GM18868 (cell line): ENCODE measurements at regions not wholly inside any gene's neighbourhood (a gene's known extent, or its start where the extent isn't known, plus 50 kb on each side); places are given as distances from the start of the nearest gene placed in this dataset.

Experiments used
- ATAC-seq: cut with Tn5 transposase; IDR thresholded peaks from one replicate; pipeline ENCODE4 v1.9.1; 2021; ENCODE audit warnings: mild to moderate bottlenecking, moderate library complexity; ENCODE audit not compliant: unreplicated experiment

DNA sequence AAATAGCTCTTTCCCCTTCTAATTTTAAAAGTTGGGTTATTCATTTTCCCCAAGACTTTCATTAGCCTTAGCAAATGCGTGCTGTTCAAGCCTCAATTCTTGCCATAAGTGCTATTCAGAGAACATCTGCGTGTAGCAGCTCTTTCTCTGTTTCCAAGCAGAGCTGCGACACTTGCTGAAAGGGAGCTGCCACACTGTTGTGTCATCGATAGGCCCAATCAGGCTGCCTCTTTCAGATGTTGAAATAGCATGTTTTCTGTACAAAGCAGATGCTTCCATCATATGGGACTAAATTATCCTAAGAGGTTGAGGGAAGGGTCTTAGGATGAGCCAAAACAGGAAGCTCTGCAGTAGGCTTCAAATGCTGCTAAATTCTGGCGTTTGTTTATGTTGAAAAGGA, 220.9 kb upstream of the CDC14C start:
- no peak for ATAC-seq

DNA sequence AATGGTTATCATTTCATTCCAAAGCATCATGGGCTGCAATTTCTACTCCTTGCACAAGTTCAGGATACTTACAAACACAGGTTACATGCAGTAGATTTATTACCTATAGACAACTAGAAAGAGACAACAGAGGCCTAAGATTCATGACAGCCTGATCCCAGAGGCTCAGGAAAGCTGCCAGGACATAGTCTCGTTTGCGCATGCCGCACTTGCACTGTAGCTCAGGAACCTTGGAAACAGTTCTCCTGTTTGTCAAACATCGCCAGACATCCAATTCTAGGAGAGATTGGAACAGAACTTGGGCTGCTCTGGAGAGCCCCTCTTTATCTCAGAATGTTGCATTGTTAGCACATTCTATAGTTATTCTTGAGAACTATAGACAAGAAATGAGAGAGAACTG, 216.2 kb upstream of the CDC14C start:
- ATAC-seq = no peak

GRCh38 chr7:48708635-48709034, 215.7 kb upstream of the CDC14C start:
- ATAC-seq = no peak

GRCh38 chr7:48710995-48711394, 213.4 kb upstream of the CDC14C start:
- ATAC-seq = no peak

DNA sequence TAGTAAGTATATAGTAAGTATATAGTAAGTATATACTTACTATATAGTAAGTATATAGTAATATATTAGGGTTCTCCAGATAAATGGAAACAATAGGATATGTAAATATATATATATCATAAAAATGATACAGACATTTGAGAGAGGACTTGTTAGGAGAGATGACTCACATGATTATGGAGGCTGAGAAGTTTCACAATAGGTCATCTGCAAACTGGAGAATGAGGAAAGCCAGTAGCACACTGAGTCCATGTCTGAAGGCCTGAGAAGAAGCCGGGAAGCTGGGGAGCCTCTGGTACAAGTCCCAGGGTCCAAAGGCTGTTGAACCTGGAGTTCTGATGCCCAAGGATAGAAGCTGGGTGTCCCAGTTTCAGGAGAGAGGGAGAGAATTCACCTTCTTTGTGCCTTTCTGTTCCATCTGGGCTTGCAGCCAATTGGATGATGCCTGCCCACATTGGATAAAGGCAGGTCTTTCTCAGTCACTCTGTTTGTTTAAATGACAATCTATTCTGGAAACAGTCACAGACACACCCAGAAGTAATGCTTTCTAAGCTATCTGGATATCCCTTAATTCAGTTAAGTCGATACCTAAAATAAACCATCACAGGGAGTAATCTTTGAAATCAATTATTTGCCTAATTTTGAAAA, 205.5 kb upstream of the CDC14C start:
- no peak for ATAC-seq

DNA sequence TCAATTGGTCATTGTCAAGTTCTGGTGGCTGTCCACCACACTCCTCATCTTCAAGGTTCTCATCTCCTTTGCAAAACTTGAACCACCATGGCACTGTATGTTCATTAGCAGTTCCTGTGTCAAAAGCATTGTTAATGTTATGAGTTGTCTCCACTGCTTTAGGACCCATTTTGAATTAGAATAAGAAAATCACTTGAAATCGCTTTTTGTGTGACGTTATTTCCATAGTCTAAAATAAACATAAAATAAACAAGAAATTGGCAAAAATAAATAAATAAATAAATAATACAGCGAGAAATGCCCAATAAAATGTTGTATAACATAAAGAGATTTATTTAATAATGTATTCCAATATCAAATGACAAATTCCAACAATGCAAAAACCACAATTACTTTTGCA, 195.5 kb upstream of the CDC14C start:
- ATAC-seq = no peak

GRCh38 chr7:48734695-48735406, 189.5 kb upstream of the CDC14C start:
- ATAC-seq = no peak

GRCh38 chr7:48741545-48741944, 182.8 kb upstream of the CDC14C start:
- ATAC-seq = no peak

GRCh38 chr7:48742079-48742798, 182.1 kb upstream of the CDC14C start:
- no peak for ATAC-seq

DNA sequence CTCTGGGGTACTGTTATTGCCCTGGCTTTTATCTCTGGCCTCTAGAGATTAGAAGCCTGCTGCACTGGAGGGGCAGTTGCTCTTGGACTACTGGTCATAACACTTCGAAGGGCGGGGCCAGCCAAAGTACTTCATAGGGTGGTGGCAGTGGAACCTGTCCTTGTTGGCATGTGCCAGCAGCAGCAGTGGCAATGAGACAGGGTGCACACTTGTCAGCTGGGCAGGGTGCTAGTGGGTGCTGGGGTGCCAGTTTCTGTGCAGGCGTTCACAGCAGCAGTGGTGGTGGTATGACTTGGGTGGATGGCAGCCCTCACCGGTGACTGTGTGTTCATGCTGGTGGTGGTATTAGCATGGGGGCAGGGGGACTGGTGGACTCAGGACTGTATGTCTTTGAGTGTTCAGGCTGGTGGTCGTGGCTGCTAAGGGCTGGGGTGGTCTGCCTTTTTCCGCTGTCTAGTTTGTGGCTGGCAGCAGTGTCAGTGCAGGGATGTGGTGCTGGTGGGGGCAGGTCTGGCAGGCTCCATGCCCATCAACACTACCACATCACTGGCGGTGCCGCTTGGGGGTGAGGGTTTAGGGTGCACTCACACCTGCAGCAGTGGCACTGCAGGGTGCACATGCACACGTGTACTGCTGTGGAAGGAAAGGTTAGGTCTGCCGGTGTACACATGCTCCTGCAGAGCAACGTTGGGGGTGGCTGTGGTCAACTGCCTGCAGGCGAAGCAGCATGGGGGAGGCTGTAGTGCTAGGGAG, 176.1 kb upstream of the CDC14C start:
- no peak for ATAC-seq

DNA sequence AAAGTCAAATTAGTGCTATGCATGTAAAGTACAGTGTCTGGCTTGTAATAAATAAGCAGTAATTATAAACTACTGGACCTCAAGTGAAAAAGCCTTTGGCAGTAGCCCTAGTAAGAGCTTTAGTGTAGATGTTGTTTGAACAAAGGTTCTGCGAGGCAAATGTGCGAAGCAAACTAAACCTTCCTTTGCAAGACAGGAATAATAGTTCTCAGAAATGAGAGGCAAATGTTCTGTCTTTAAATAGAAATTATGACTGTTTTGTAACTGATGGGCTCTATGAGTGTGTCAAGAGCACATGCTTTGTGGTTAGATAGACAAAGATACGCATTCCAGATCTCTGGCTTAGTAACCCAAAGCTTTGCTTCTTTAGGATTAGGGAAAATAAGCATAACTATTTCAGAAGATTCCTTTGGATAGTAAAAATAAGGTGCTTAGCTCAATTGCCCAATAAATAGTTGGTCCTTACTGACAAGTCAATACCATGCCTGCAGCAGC, 169.2 kb upstream of the CDC14C start:
- ATAC-seq = no peak

DNA sequence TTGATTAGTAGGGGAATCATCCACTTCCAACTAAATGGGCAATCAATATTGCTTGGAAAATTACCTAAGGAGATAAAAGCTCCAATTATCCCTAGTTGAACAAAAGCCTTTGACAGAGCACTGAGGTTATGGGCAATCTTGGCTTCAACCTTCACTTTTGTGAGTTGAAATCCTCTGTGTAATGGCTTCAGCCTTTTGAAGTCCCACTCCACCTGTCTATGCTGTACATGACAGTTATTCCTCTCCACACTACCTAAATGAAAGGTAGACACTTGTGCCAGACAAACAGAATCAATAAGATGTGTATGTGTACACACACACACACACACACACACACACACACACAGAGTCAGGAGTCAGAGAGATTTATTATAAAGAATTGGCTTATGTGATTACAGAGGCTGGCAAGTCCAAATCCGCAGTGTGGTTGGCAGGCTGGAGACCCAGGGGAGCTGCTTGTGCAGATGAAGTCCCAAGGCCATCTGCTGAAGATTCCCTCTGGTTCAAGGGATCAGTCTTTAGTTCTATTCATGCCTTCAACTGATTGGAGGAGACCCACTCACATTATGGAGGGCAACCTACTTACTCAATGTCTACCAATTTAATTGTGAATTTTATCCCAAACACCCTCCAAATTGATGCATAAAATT, 164.8 kb upstream of the CDC14C start:
- no peak for ATAC-seq

DNA sequence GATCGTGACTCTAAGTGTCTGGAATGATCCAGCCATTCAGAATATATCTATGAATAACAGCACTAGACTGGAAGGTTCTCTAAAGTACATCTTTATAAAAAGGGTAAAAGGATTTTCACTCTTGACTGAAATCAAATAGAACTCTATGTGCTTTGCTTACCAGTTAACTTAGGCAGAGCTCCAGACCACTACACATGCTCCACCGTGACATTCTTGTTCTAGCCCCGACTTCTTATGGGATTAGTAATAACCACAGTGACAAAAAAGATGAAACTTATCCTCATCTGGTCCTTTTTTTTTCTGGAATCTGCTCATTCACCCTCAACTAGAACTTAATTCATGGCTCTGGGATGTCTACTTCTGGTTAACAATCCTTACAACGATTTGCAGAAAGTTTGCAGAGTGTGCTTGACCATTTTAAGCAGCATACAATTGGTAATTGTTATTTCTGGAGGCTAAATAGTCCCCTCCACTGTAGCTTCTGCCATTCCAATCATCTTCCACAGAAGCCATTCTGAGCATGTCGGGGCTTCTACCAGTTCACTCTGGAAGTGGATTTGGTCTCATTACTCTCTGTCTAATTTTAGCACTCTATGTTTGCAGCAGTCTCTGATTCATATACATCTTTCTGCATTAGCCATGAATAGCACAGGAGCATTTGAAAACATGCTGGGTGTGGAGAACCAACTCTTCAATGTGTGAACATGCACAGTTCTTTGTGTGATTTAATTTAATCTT, 163.7 kb upstream of the CDC14C start:
- ATAC-seq = no peak

DNA sequence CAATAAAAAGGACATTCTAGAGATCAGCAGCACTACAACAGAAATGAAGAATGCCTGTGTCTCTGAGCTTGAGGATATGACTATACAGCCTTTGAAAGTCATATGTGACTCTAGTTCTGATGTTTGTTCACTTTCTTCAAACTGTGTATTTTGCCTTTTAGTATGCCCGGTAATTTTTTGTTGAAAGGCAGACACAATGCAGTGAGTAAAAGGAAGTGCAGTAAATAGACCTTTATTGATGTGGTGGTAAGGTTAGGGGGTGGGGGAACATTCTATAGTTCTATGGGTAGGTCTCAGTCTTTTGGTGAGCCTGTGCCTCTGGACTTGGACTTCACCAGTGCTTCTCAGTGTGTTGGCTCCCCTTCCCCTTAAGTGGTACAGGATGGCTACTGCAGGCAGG, 143.5 kb upstream of the CDC14C start:
- ATAC-seq = no peak

DNA sequence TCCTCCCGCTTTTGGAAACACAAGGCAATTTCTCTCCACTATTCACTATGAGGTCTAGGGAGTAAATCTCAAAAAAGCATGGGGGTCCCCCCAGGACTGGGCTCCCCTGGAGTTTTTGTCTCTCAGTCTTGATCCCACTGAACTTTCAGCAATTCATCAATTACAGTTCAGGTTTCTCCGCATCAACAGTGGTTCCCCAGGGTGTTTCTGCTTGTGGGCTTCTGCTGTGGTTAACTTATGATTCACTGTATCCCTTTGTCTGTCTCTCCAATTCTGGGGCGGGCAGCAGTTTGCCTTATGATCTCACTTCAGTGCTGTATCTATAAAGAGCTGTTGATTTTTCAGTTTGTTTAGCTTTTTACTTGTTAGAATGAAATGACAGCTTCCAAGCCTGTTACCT, 142.6 kb upstream of the CDC14C start:
- peak; percentile 82 for ATAC-seq

DNA sequence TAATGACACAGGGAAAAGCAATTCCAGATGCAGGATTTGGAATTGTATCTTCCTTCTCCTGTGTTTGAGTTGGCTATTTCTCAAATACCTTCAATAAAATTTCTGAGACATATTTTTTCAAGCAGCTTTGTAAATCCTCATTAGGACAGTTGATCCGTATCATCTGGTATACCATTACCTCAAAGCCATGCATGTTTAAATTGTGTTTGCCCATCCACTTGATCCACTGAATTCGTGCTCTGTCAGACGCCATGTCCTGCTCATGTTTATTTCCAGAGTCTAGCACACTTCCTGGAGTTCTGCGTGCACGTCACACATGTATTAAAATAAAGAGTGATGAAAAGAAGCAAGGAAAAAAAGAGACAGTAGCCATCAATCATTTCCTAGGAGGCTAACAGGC, 141.8 kb upstream of the CDC14C start:
- no peak for ATAC-seq

- no peak for ATAC-seq
Observed at GRCh38 chr7:48786951-48787350, 137.4 kb upstream of the CDC14C start.

GRCh38 chr7:48803250-48803649, 121.1 kb upstream of the CDC14C start:
- ATAC-seq = no peak

DNA sequence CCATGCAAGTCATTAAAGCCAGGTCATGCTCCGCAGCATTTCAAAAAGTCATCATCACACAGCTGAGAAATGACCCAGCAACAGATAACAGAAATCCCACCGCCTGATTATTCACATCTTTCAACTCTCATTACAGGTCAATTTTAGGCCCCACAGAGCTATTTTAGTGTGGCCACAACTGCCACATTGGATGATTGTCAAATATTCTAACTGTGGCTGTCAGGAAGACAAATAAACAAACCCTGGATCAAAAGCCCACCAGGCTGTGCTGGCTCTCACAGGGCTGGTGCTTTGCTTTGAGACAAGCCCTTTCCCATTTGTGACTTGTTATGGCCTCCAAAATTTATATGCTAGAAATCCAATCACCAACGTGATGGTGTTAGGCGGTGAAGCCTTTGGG, 117.6 kb upstream of the CDC14C start:
- no peak for ATAC-seq

DNA sequence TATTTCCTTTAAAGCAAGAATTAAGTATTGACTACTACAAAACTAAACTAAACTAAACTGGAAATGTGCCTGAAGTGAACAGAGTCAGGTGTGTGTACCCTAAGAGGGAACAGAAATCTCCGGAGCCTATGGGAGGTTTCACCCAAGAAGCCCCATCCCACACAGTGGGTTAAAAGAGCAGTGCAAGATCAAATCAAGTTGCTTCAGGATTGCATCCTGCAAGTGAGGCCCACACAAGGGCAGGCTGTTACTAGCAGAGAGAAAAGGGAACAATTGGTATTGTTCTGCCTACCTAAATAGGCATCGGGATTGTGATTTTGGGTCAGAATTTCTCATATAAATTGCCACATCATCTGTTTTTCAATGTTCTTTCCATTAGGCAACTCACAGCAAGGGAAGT, 113.3 kb upstream of the CDC14C start:
- ATAC-seq = no peak
